NCI-H1092 treated with DMSO at 0.1 percent for 48 hours (cell line): ENCODE measurements at regions not wholly inside any gene's neighbourhood (a gene's known extent, or its start where the extent isn't known, plus 50 kb on each side); places are given as distances from the start of the nearest gene placed in this dataset.

Source experiments
- DNase-seq: peaks from one replicate; lab custom pipeline; 2025; lab: John Stamatoyannopoulos, UW

DNA sequence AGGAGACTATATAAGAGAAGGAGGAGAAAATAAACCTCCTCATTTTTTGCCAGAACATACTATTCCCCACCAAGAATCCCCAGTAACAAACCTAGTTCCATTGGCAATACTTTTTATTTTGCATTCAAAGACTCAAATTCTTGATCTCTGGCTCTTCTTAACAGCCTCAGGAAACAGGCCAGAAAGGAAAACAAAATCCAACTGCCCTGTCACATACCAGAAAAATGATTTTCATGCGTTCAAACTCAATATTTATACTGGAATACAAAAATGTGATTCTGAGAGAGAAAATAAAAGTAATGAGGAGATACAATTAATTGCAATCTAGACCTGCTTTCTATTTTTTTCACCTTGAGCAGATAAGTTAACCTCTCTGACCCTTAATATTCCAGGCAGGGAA, 435.9 kb upstream of the AUTS2 start:
- no peak for DNase-seq

DNA sequence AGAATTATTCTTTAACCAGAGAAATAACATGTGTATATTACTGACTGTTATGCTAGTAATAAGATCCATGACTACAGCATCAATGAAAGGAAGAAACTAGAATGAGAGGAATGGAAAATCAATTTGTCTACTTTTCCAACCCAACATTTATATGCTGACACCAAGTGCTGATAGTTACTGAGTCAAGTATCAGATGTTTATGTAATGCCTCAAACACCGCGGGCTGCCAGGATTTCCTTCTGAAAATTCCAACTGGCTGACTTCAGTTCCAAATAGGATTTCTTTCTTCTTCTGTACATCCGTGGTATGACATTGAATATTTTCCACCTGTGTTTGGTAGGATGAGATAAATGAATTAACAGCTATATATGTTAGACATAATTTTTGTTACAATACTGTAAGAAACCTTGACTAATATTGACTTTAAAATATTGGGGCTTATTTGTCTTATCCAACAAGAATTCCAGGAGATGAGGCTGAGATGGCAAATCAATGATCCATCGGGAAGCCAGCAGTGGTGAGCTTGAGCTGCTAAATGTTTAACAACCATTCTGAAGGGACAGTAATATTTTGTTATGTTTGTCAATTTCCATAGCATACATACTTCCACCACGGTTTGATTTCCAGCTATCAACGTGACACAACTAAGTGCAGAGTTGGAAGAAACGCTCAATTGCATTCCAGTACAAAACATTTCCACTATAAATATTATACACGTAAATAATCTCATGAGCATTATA, 435.2 kb upstream of the AUTS2 start:
- no peak for DNase-seq

DNA sequence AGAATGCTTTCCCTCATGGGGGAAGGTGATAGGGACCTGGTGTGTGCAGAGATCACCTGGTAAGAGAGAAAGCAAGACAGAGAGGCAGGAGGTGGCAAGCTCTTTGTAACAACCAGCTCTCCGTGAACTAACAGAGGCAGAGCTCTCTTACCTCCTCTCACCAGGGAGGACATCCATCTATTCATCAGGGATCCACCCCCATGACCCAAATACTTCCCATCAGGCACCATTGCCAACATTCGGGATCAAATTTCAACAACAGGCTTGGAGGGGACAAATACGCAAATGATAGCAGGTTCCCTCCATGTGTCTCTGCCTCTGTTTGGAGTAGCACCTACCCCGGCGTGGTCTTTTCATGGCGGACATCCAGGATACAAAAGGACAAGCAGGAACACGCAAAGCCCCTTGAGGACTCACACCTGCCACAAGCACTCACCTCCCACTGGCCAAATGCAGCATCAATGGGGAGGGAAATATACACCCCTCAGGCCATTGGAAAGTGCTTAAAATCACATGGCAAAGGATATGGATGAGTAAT, 431.2 kb upstream of the AUTS2 start:
- DNase-seq: peak; percentile 94

DNA sequence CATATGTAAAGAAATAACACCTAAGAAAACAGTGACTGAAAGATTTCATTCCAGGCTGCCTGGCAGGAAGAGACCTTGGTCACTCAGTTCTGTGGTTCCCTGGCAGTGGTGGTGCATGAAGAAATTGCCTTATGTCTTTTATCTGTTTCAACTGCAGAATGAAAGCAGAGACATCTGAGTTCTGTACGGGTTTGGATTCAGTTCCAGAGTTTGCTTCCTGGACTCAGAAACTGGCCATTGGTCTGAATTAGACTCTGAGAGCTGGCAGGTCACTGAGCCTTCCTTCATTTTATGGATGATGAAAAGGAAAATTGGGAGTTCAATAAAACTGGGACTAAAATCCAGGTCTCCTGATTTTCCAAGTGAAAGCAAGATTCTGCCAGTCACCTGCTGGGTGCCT, 428.9 kb upstream of the AUTS2 start:
- no peak for DNase-seq

DNA sequence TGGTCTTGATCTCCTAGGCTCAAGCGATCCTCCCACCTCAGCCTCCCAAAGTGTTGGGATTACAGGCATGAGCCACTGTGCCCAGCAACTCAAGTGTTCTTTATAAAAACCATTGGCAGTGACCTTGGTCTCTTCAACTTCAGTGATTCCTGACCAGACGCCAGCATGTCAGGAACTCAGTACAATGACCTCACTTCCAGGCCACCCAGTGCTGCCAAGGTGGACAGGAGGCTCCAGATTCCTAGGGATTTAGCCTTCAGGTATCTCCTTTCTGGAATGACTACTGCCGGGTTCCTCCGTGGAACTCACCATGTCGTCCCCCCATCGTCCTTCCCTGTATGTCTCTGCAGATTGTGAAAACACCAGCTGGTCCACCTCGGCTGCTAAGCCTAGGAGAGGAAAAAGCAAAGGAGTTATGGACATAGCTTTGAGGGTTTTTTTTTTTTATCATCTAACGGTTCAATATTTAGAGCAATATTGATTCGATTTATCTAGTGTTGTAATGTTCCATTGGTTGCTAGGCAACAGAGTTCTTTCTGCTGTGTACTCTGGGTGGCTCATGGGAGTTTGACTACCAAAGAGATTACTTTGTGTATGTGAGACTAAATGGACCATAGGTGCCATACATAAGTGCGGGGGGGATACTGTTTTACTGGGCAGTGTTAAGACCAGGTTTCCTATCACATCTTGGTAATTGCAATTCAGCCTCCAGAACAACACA, 425.8 kb upstream of the AUTS2 start:
- DNase-seq: no peak

DNA sequence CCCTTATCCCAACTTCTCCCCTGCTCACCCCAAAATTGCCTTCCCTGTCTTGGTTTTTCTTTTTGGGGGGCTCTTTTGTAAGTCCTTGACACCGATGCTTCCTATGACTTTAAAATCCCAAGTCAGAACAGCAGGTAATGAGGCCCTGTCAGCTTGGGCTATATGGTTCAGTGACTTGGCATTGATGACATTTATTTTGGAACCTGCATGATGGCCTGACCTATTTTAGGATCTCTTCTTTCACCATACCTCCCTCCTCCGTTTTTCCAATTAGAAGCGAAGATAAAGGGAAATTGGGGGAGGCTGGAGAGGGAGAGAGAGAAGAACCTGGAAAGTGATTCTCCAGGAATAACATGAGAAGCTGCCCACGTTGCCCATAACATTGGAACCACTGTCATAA, 424.9 kb upstream of the AUTS2 start:
- peak; percentile 9 for DNase-seq

DNA sequence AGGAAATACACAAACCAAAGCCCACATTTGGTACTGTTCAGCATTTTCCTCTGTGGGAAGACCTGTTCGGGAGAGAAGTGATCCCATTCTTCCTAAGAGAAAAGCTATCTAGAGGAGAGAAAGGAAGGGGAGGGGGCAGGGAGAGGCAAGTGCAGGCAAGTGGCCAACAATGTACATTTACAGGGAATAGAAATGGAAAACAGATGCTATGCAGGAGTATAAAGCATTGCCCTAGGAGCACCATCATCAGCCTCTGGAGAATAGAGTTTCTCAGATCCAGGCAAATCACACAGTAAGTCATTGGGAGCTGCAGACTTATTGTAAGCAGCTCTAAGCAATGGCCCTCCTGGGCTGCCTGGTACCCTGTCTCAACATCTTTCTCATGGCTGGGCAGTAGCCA, 424.4 kb upstream of the AUTS2 start:
- DNase-seq: no peak

DNA sequence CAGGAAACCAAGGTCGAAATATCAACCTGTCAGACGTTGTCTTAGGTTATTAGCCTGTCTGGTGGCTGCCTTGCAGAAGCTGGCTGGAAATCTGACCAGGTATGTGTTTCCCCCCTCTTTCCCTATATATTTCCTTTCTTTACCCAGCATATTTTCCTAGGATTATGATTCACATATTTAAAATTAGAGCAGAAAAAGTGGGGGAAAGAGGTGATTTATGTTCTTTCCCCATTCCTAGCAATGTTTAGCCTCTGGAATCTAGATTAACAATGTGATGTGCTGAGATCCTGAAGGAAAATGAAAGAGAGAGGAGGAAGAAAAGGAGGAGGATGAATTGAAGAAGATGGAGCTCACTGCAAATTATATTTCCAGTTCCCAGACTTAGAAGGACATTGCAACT, 421.4 kb upstream of the AUTS2 start:
- DNase-seq: no peak

DNA sequence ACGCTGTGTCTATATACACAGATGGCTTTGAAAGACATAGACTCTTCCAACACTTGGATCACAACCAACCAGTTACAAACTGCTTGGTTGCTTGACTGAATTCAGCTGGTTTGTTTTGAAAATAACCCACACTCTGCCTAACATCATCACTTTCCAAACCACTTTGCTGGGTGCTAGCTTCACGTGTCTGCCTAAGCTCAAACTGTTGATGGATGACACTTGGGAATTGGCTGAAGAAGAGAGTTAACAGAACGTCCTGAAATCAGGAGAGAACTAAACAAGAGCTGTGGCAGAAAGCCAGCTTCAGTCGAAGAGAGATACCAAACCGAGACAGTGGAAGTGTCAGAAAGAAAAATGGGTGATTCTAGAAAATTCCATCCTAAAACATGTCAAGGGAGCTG, 420.8 kb upstream of the AUTS2 start:
- no peak for DNase-seq

DNA sequence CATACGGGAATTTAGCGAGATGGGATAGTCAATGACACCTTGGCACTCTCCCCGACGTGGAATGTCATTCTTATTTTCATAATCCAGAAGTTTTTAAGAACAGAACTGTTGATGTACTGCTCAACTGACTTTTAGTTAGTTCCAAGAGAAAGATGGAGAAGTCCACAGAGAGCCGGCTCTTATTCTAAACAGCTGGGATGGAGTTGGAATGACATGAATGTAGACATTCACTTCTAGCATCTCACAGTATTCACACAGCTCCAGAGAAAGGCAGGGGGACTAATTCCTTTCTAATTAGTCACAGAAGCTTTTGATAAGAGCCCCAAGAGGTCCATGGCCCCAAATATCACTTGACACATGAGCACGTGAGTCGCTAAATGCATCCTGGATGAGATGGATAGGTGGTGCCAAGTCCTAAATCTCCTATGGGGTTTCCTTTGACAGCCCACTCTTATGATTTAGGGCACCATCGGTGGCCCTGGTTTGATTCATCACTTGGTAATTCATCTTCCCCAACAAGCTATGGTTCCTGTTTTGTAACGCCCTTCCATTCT, 420.3 kb upstream of the AUTS2 start:
- DNase-seq: no peak

DNA sequence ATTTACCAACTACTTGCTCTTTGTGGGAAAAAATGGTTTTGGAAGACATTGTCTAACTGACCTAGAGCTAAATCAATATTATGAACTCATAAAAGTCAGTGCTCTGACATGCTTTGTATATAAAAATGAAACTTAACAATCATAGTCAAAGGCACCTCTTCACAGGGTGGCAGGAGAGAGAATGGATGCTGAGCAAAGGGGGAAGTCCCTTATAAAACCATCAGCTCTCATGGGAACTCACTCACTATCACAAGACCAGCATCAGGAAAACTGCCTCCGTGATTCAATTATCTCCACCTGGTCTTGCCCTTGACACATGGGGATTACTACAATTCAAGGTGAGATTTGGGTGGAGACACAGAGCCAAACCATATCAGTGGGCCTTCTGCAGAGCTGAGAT, 417.6 kb upstream of the AUTS2 start:
- DNase-seq: no peak

DNA sequence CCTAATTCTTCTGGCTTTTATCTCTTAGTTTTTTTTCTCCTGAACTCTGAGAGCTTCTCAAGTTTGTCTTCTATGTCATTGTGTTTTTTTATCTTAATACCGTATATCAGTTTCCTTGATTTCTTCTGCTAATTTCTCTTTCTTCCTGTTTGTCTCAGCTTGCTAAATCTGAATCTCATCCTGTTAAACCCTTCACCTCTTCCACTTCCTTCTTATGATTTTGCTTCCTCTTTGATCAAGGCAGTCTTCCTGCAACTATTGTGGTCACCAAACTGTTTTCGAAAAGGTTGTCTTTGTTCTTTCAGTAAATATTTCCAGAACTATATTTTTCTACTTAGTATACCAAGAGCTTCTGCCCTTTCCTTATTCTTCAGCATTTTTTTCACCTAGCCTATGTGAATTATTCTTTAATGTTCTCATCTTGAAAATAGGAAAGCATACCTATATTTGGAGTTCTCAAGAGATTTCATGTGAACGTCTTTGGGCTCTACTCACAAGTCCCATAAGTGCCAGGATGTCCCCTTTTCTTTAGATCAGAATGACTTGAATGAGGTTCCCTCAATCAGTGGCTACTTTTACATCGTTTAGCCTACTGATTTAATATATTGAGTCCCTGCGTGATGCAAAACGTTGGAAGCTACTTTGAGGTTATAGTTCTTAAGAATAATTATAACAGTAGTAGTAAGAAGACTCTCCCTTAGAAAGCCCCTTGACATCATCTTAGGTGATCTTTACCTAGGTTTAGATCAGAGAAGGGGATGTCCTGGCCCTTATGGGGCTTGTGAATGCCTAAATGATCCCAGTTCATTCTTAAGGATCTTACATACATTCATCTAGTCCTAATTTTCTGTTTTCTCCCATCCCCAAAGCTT, 415.4 kb upstream of the AUTS2 start:
- no peak for DNase-seq

DNA sequence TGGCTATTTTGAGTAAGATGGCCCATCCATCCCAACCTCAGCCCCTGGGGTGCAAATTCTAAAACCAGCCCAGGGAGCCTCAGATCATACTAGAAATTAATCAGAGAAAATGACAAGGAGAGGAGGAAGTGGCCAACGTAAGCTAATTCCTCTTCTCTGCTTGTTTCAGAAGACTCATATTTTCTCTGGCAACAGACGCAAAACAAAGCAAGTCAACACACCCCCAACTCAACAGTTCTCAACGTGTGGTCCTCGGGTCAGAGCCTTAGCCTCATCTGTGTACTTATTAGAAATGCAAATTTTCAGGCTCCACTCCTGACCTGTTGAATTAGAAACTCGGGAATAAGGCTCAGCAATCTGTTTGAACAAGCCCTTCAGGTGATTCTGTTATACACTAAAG, 413.9 kb upstream of the AUTS2 start:
- DNase-seq: no peak

DNA sequence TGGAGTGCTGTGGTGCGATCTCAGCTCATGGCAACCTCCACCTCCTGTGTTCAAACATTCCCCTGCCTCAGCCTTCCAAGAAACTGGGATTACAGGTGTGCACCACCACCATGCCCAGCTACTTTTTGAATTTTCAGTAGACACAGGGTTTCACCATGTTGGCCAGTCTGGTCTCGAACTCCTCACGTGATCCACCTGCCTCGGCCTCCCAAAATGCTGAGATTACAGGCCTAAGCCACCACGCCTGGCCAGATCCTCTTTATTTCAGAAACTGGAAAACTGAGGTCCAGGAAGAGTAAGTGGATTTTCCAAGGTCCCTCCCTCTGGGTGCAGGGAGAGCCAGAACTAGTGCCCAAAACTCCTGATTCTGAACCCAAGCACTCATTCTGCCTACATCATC, 413.1 kb upstream of the AUTS2 start:
- no peak for DNase-seq

DNA sequence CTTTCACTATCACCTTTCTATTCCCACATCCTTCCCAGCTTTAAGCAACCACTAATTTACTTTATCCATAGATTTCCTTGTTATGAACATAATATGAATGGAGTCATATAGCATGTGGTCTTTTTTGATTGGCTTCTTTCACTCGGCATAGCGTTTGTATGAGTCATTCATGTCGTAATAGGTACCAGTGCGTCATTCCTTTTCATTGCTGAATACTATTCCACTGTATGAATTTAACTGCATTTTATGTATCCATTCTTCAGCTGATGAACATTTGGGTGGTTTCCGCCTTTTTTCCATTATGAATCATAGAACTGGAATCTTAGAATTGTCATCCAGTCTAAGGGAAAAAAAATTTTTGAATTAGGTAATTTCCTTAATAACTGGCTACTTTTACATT, 411.3 kb upstream of the AUTS2 start:
- no peak for DNase-seq

DNA sequence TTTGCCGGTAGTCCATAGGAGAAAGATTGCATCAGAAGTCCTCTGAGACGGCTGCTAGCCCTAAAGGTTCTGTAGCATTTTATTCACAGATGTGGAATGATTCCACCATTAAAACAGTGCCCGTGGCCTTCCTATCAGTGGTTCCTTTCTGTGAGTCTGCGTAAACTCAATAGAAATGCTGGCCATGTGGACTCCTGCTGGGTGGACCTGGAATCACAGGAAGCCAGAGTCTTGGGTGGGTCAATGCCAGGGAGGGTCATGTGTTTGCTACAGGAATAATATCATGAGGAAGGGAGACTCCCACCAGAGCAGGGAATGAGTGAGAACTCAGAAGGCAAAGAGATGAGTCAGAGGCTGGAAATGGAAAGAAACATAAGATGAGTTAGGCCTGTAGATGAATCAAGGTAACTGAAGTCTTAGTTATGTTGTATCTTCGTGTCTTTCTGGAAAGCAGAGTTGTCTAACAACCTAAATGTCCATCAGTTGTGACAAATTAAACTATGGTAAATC, 410.4 kb upstream of the AUTS2 start:
- no peak for DNase-seq

DNA sequence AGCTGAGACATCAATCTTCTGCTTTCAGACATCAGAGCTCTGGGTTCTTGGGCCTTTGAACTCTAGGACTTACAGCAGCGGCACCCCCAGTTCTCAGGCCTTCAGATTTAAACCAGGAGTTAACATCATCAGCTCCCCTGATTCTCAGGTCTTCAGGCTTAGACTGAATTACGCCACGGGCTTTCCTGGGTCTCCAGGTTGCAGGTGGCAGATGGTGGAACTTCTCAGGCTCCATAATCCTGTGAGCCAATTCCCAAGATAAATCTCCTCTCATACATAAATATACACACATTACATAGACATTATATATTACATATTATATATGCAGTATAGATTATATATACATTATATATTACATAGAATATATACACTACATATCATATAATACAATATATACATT, 408.9 kb upstream of the AUTS2 start:
- DNase-seq: no peak

DNA sequence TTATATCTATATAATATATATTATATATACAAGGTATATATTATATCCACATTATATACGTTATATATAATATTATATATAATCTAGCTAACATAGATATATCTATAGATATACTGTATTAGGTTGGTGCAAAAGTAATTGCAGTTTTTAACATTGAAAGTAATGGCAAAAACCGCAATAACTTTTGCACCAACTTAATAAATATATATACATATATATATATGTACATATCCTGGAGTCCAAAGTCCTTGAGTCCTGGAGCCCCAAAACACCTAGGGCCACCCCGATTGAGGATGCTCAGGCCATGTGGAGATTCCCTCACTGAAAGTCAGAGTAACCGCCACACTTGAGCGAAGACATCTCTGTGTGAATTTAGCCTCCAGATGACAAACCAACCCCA, 408.2 kb upstream of the AUTS2 start:
- no peak for DNase-seq

DNA sequence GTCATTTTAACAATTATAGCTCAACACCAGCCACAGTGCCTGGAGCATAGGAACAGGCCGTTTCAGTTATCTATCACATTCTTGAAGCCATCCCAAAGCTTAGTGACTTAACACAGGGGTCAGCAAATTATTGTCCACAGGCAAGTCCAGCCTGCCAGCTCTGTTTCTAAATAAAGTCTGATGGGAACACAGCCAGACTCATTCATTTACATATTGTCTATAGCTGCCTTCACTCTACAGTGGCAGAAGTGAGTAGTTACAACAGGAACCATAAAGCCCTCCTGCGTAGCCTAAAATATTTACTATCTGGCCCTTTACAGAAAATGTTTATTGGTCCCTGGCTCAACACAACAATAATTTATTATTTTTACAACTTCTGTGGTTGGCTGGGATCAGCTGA, 407.5 kb upstream of the AUTS2 start:
- no peak for DNase-seq

DNA sequence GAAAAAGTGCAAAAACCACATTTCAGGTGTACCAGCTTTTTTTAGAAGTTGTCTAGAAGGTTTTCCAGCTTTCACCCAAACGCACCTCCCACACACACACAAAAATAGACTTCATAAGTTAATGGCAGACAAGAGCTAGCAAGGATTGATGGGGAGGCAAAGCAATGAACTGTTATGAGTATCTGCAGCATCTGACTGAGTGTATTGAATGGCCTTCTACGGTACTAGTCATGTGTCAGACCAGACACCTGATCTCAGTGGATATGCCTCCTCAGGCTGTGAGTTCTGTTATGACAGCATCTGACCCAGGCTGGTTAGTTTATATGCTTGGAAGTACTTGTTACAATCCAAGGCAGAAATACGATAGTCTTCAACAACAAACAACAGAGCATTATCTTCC, 406.1 kb upstream of the AUTS2 start:
- no peak for DNase-seq

DNA sequence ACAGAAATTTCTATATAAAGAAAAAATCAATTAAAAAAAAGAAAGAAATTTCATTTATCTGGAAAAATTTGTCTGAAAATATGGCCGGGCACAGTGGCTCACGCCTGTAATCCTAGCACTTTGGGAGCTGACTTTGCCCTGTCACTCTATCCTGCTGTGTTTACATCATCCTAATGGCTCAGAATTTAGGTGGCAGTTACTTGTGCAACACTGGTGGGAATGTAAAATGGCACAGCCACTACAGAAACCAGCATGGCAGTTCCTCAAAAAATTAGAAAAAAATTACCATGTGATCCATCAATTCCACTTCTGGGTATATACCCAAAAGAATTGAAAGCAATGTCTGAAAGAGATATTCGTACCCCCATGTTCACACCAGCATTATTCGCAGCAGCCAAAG, 405.2 kb upstream of the AUTS2 start:
- DNase-seq: no peak

DNA sequence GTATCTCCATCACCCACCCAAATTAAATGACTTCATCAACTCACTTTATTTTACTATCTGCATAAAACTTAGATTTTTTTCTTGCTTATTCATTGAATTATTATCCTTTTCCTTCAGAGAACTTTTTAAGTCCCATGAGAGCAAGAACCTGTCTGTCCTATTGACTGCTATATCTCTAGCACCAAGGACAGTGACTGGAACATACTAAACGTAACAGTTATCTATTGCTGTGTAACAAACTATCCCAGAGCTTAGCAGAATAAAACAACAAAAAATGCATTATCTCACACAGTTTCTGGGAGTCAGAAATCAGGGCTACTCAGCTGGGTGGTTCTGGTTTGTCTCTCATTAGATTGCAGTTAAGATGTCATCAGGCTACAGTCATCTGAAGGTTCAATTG, 401.7 kb upstream of the AUTS2 start:
- DNase-seq: no peak
